ENCODE measurements at regions not wholly inside any gene's neighbourhood (a gene's known extent, or its start where the extent isn't known, plus 50 kb on each side); places are given as distances from the start of the nearest gene placed in this dataset.

GRCh38 chr2:117407746-117408145 is 406.7 kb upstream of the DDX18 start:
- TF ChIP-seq CTCF (IDR thresholded peaks at IDR 0.05; ENCODE audit: extremely low read depth in 1 of 2, insufficient read depth in 1 of 2, low read depth in 1 of 2, low read length in 2 of 2) = no peak
- no peak for TF ChIP-seq EZH2 (IDR thresholded peaks at IDR 0.05; ENCODE audit: borderline replicate concordance, low read depth, low read length, severe bottlenecking)
- no peak for TF ChIP-seq MAX (IDR thresholded peaks at IDR 0.05; ENCODE audit: insufficient read depth, insufficient read length)
- TF ChIP-seq POLR2AphosphoS5 (IDR thresholded peaks at IDR 0.05; ENCODE audit: insufficient read depth, low read depth, low read length) = no peak
